Suprapubic skin (tissue), 4 donors: ENCODE measurements at regions not wholly inside any gene's neighbourhood (a gene's known extent, or its start where the extent isn't known, plus 50 kb on each side); places are given as distances from the start of the nearest gene placed in this dataset.

ENCODE experiments used
- DNase-seq, 2 donors: peaks; one replicate each; pipeline ENCODE4 v3.0.0-alpha.2; 2019; ENCODE audit warnings: low spot score in 2 of 2
- H3K27ac ChIP-seq: fragments of 200-600 bp; sonication (generic); one replicate; pipeline ENCODE4 v1.5.1; 2019
- H3K27me3 ChIP-seq: fragments of 200-600 bp; sonication (generic); one replicate; pipeline ENCODE4 v1.5.1; 2019
- H3K36me3 ChIP-seq: fragments of 200-600 bp; sonication (generic); one replicate; pipeline ENCODE4 v1.5.1; 2019
- H3K4me1 ChIP-seq: fragments of 200-600 bp; sonication (generic); one replicate; pipeline ENCODE4 v1.5.1; 2019
- H3K4me3 ChIP-seq: fragments of 200-600 bp; sonication (generic); one replicate; pipeline ENCODE4 v1.5.1; 2019; ENCODE audit warnings: mild to moderate bottlenecking
- H3K9me3 ChIP-seq: fragments of 200-600 bp; sonication (generic); one replicate; pipeline ENCODE4 v1.5.1; 2019
- CTCF ChIP-seq, 2 donors: fragments of 200-600 bp in 1 of 2; fragments of 450-650 bp in 1 of 2; sonication (generic) in 1 of 2; IDR thresholded peaks; one replicate each; pipeline ENCODE4 v1.5.1; 2016 to 2019; ENCODE audit warnings: antibody characterized with exemption in 2 of 2, mild to moderate bottlenecking in 1 of 2, moderate library complexity in 1 of 2
- EP300 ChIP-seq: sonication (generic); formaldehyde crosslinking; IDR thresholded peaks from one replicate; pipeline ENCODE4 v1.6.1; 2017; ENCODE audit warnings: antibody characterized with exemption
- POLR2A ChIP-seq, 2 donors: fragments of 450-650 bp; IDR thresholded peaks; one replicate each; pipeline ENCODE4 v1.6.1; 2017; ENCODE audit warnings: antibody characterized with exemption in 2 of 2, mild to moderate bottlenecking in 2 of 2, moderate library complexity in 2 of 2
- POLR2AphosphoS5 ChIP-seq, 3 donors: sonication (generic); formaldehyde crosslinking; IDR thresholded peaks; one replicate each; pipeline ENCODE4 v1.6.1; 2017; ENCODE audit warnings: antibody characterized with exemption in 3 of 3
- WGBS: methylation state at CpG from one replicate; pipeline ENCODE4 v1.1.5; 2018; 5-methylcytosine and 5-hydroxymethylcytosine counted together

- TF ChIP-seq CTCF (IDR thresholded peaks at IDR 0.05) (no peak), EP300 (no peak), POLR2A (IDR thresholded peaks at IDR 0.05) (no peak), POLR2AphosphoS5 (IDR thresholded peaks at IDR 0.05) (no peak)
- H3K27ac ChIP-seq: no peak overlapping the region
- H3K9me3 ChIP-seq: no peaks in the 10 kb centered on the region
- H3K36me3 ChIP-seq: no peaks in the 10 kb centered on the region
- no peak for DNase-seq
- H3K27me3 ChIP-seq: peaks cover 24% of the 10 kb centered on the region
- WGBS: 74% methylated on average over 9 of the region's 9 CpGs
- H3K4me1 ChIP-seq: no peaks in the 10 kb centered on the region
- H3K4me3 ChIP-seq: no peak overlapping the region
Observed at GRCh38 chr22:45099961-45100360, 63.8 kb upstream of the NUP50 start.

- no peaks in the 10 kb centered on the region for H3K4me1 ChIP-seq
- H3K4me3 ChIP-seq: no peak overlapping the region
- TF ChIP-seq EP300 (no peak), CTCF (IDR thresholded peaks at IDR 0.05) (no peak), POLR2AphosphoS5 (IDR thresholded peaks at IDR 0.05) (no peak), POLR2A (IDR thresholded peaks at IDR 0.05) (no peak)
- 60% methylated on average over 18 of the region's 18 CpGs for WGBS
- no peak overlapping the region for H3K27ac ChIP-seq
- H3K9me3 ChIP-seq: no peaks in the 10 kb centered on the region
- peaks cover 21% of the 10 kb centered on the region for H3K27me3 ChIP-seq
- no peak for DNase-seq
- no peaks in the 10 kb centered on the region for H3K36me3 ChIP-seq
Observed at GRCh38 chr22:45101515-45102227, 62.1 kb upstream of the NUP50 start.

- Histone ChIP-seq H3K9me3 (no peaks in the 10 kb centered on the region), H3K4me1 (no peaks in the 10 kb centered on the region), H3K36me3 (no peaks in the 10 kb centered on the region), H3K4me3 (no peak overlapping the region), H3K27ac (no peak overlapping the region), H3K27me3 (peaks cover 15% of the 10 kb centered on the region)
- no peak for TF ChIP-seq POLR2AphosphoS5 (IDR thresholded peaks at IDR 0.05)
- no peak for TF ChIP-seq POLR2A (IDR thresholded peaks at IDR 0.05)
- no peak for TF ChIP-seq EP300
- TF ChIP-seq CTCF (IDR thresholded peaks at IDR 0.05): no peak
- no peak for DNase-seq
- 61% methylated on average over 6 of the region's 6 CpGs for WGBS
Observed at GRCh38 chr22:45102896-45103420, 60.8 kb upstream of the NUP50 start.

DNA sequence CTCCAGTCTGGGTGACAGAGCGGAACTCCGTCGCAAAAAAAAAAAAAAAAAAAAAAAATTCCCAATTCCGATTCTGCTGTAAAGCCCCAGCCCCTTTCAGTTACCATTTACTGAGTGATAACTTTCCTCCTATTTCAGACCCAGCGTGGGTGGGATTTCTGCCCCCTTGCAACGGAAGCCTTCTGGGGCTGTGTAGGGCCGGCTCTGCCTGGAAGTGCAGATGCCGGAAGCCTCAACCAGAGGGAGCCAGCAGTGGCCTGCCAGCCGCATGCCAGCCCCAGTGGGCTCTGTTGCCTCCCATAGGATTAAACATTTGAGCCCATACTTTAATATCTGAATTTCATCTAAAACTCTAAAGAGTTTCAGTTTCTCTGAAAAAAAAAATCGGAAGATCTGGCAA is 60.0 kb upstream of the NUP50 start:
- 69% methylated on average over 10 of the region's 10 CpGs for WGBS
- H3K27ac ChIP-seq: no peak overlapping the region
- H3K4me3 ChIP-seq: no peak overlapping the region
- no peak for DNase-seq
- H3K9me3 ChIP-seq: no peaks in the 10 kb centered on the region
- peaks cover 15% of the 10 kb centered on the region for H3K27me3 ChIP-seq
- no peaks in the 10 kb centered on the region for H3K4me1 ChIP-seq
- no peaks in the 10 kb centered on the region for H3K36me3 ChIP-seq
- TF ChIP-seq EP300 (no peak), POLR2AphosphoS5 (IDR thresholded peaks at IDR 0.05) (no peak), CTCF (IDR thresholded peaks at IDR 0.05) (no peak), POLR2A (IDR thresholded peaks at IDR 0.05) (no peak)

DNA sequence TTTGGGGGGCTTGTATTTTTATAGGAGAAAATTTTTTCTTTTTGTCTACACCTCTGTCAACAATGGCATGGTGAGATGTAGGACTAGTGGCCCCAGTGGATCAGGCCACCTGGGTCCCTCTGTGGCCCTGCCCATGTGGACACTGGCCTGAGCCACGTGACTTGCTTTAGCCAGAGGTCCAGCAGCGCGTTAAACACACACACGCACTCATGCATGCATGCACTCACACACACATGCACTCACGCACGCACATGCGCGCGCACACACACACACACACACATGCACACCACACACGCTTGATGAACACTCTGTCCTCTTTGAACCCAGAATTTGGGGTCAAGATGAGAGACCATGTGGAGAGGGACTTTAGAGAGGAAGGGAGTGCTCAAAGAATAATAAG is 59.4 kb upstream of the NUP50 start:
- DNase-seq: no peak
- H3K4me1 ChIP-seq: no peaks in the 10 kb centered on the region
- peaks cover 15% of the 10 kb centered on the region for H3K27me3 ChIP-seq
- 85% methylated on average over 10 of the region's 10 CpGs for WGBS
- H3K27ac ChIP-seq: no peak overlapping the region
- H3K36me3 ChIP-seq: no peaks in the 10 kb centered on the region
- H3K9me3 ChIP-seq: no peaks in the 10 kb centered on the region
- H3K4me3 ChIP-seq: no peak overlapping the region
- no peak for TF ChIP-seq POLR2A (IDR thresholded peaks at IDR 0.05)
- TF ChIP-seq CTCF (IDR thresholded peaks at IDR 0.05): no peak
- no peak for TF ChIP-seq POLR2AphosphoS5 (IDR thresholded peaks at IDR 0.05)
- no peak for TF ChIP-seq EP300
